Ovary (tissue), 3 donors: ENCODE measurements at regions not wholly inside any gene's neighbourhood (a gene's known extent, or its start where the extent isn't known, plus 50 kb on each side); places are given as distances from the start of the nearest gene placed in this dataset.

Source experiments
- CTCF ChIP-seq, 3 donors: fragments of 450-650 bp in 2 of 3; fragments of 200-600 bp in 1 of 3; IDR thresholded peaks; one replicate each; pipeline versions ENCODE4 v1.5.1 to v1.8.0; 2016 to 2022; ENCODE audit warnings: antibody characterized with exemption in 3 of 3, mild to moderate bottlenecking in 1 of 3
- EP300 ChIP-seq: sonication (generic); formaldehyde crosslinking; IDR thresholded peaks from one replicate; pipeline ENCODE4 v1.6.1; 2017; ENCODE audit warnings: antibody characterized with exemption
- POLR2A ChIP-seq: fragments of 450-650 bp; IDR thresholded peaks from one replicate; pipeline ENCODE4 v1.6.1; 2017; ENCODE audit warnings: antibody characterized with exemption, mild to moderate bottlenecking, moderate library complexity
- donor health status: DM: no; HTN: no; CAD: no.

- TF ChIP-seq POLR2A (no peak), CTCF (IDR thresholded peaks at IDR 0.05) (no peak), EP300 (no peak)
These were observed 1008.4 kb upstream of the ATXN7L3B start for GRCh38 chr12:73529231-73529630.
